ENCODE measurements at regions not wholly inside any gene's neighbourhood (a gene's known extent, or its start where the extent isn't known, plus 50 kb on each side); places are given as distances from the start of the nearest gene placed in this dataset.
A peak's percentile ranks its signal among the peaks of the same experiment; 100 is the strongest.

- Histone ChIP-seq H4K20me1 (replicated peaks; ENCODE audit: control insufficient read depth, extremely low read depth, insufficient read depth, low read length) (no peaks in the 10 kb centered on the region), H3K4me2 (ENCODE audit: insufficient read depth, low read length) (peak overlapping the region; percentile 21), H3K9ac (replicated peaks; ENCODE audit: extremely low read depth, insufficient read depth, low read length) (no peak overlapping the region), H3K36me3 (ENCODE audit: control insufficient read depth in 2 of 2, extremely low read depth in 1 of 2, insufficient read depth in 2 of 2, low read length in 2 of 2) (no peaks in the 10 kb centered on the region), H3K27ac (ENCODE audit: insufficient read depth, low read depth, low read length) (peak overlapping the region; percentile 69), H3K27me3 (ENCODE audit: control insufficient read depth in 2 of 2, insufficient read depth in 2 of 2, low read length in 2 of 2) (no peaks in the 10 kb centered on the region), H3K4me3 (replicated peaks in 1 of 3; ENCODE audit: insufficient read depth in 1 of 3, low read depth in 1 of 3, low read length in 3 of 3) (no peak overlapping the region), H3K9me3 (replicated peaks; ENCODE audit: control insufficient read depth, insufficient read depth, low read length) (no peaks in the 10 kb centered on the region), H3K79me2 (ENCODE audit: control insufficient read depth, insufficient read depth, low read length) (no peaks in the 10 kb centered on the region), H2AFZ (ENCODE audit: low read depth, low read length) (no peak overlapping the region), H3K4me1 (ENCODE audit: control insufficient read depth, extremely low read depth, insufficient read depth, low read length) (peaks cover 4% of the 10 kb centered on the region), H3K9me1 (replicated peaks; ENCODE audit: control insufficient read depth, extremely low read depth, insufficient read depth, low read length) (no peaks in the 10 kb centered on the region)
- FAIRE-seq, result peak; percentile 61
- CTCF ChIA-PET, result interaction anchor here (1.5 kb wide), 1 partner anchor 10 kb away, joined by 4 read pairs; no protein-coding TSS in a partner anchor
- BruUV-seq (replicated peaks), result no TSS peak
- TF ChIP-seq CTCF (IDR thresholded peaks at IDR 0.05; ENCODE audit: extremely low read depth in 1 of 2, insufficient read depth in 1 of 2, low read depth in 1 of 2, low read length in 2 of 2), result no peak
- no peak for TF ChIP-seq POLR2AphosphoS5 (IDR thresholded peaks at IDR 0.05; ENCODE audit: insufficient read depth, low read depth, low read length)
- no peak for TF ChIP-seq POLR2A (IDR thresholded peaks at IDR 0.05; ENCODE audit: low read depth, low read length)
- TF ChIP-seq EZH2 (IDR thresholded peaks at IDR 0.05; ENCODE audit: borderline replicate concordance, low read depth, low read length, severe bottlenecking), result no peak
- TF ChIP-seq JUN (IDR thresholded peaks at IDR 0.05; ENCODE audit: borderline replicate concordance, insufficient read depth, insufficient read length, low read depth), result peak; percentile 76
- no peak for TF ChIP-seq MYC (IDR thresholded peaks at IDR 0.05; ENCODE audit: low read depth, low read length)
- peak; percentile 75 for TF ChIP-seq FOS (IDR thresholded peaks at IDR 0.05; ENCODE audit: borderline replicate concordance, insufficient read depth, low read length)
- no peak for TF ChIP-seq GATA2 (IDR thresholded peaks at IDR 0.05; ENCODE audit: insufficient read depth, insufficient read length, low read depth, low read length)
- TF ChIP-seq MAX (IDR thresholded peaks at IDR 0.05; ENCODE audit: insufficient read depth, insufficient read length), result no peak
- POLR2A ChIA-PET, result no interaction called here
- intact Hi-C loops (cut with micrococcal nuclease) (loop anchor here (2.0 to 5.0 kb wide), 2 partner anchors 19 to 44 kb away; no protein-coding TSS in a partner anchor), dilution Hi-C loops (cut with MboI; ENCODE audit: extremely low pct_ligation_motif_present, low sequenced_read_pairs) (no loop called here)
- DNase-seq (ENCODE audit: low read depth, low spot score), result peak; percentile 93
Measured at GRCh38 chr1:96416111-96416595, 305.4 kb upstream of the PTBP2 start.

All from endothelial cell of umbilical vein (primary cell).